Ovary (tissue), 3 donors: ENCODE measurements at regions not wholly inside any gene's neighbourhood (a gene's known extent, or its start where the extent isn't known, plus 50 kb on each side); places are given as distances from the start of the nearest gene placed in this dataset.

Experiments
- CTCF ChIP-seq, 3 donors: fragments of 450-650 bp in 2 of 3; fragments of 200-600 bp in 1 of 3; IDR thresholded peaks; one replicate each; pipeline versions ENCODE4 v1.5.1 to v1.8.0; 2016 to 2022; ENCODE audit warnings: antibody characterized with exemption in 3 of 3, mild to moderate bottlenecking in 1 of 3
- EP300 ChIP-seq: sonication (generic); formaldehyde crosslinking; IDR thresholded peaks from one replicate; pipeline ENCODE4 v1.6.1; 2017; ENCODE audit warnings: antibody characterized with exemption
- POLR2A ChIP-seq: fragments of 450-650 bp; IDR thresholded peaks from one replicate; pipeline ENCODE4 v1.6.1; 2017; ENCODE audit warnings: antibody characterized with exemption, mild to moderate bottlenecking, moderate library complexity
- donor health status: DM: no; HTN: no; CAD: no.

DNA sequence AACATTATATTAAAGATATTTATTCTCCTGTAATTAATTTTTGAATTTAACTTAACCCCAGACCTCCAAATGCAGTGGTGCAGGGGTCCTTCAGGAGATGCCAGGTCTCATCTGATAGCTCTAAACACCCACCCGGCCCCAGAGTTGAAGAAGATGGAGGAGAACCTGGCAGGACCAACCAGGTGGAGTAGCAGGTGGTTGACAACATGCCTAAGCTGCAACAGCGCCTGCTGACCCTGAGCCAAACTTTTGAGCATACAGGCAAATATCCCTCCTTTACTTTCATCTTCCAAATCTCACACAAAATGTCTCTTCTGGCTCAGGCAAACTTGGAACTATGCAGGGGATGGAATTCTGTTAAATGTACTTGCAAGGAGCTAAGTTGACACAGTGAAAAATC is 145.3 kb upstream of the TCF21 start:
- TF ChIP-seq POLR2A (no peak), EP300 (no peak), CTCF (IDR thresholded peaks at IDR 0.05) (no peak)
